Stimulated activated naive CD8-positive, alpha-beta T cell treated with anti-CD3 and anti-CD28 coated beads, Interleukin-15, amount 100 ng/mL, for 72 hours (primary cell): ENCODE measurements at regions not wholly inside any gene's neighbourhood (a gene's known extent, or its start where the extent isn't known, plus 50 kb on each side); places are given as distances from the start of the nearest gene placed in this dataset.

Source experiments
- ATAC-seq: fragments of 150-1000 bp; cut with Tn5 transposase; 2 replicates; pipeline ENCODE4 v1.10.0; 2021; ENCODE audit warnings: mild to moderate bottlenecking, moderate library complexity
- DNase-seq, 2 donors: peaks; one replicate each; pipeline ENCODE4 v3.0.0; 2021 to 2022
- H3K27ac Mint-ChIP-seq, 2 donors: one replicate each; pipeline ENCODE4 v1.8.0; 2022; ENCODE audit warnings: mild to moderate bottlenecking in 2 of 2, mixed read lengths in 2 of 2, moderate library complexity in 2 of 2
- H3K27me3 Mint-ChIP-seq: one replicate; pipeline ENCODE4 v1.8.0; 2022; ENCODE audit warnings: mixed read lengths
- H3K4me1 Mint-ChIP-seq: one replicate; pipeline ENCODE4 v1.8.0; 2022; ENCODE audit warnings: mild to moderate bottlenecking, mixed read lengths
- H3K4me3 Mint-ChIP-seq, 2 donors: one replicate each; pipeline ENCODE4 v1.8.0; 2022; ENCODE audit warnings: mild to moderate bottlenecking in 2 of 2, mixed read lengths in 2 of 2, moderate library complexity in 1 of 2
- H3K9me3 Mint-ChIP-seq, 2 donors: one replicate each; pipeline ENCODE4 v1.8.0; 2022; ENCODE audit warnings: mixed read lengths in 2 of 2

DNA sequence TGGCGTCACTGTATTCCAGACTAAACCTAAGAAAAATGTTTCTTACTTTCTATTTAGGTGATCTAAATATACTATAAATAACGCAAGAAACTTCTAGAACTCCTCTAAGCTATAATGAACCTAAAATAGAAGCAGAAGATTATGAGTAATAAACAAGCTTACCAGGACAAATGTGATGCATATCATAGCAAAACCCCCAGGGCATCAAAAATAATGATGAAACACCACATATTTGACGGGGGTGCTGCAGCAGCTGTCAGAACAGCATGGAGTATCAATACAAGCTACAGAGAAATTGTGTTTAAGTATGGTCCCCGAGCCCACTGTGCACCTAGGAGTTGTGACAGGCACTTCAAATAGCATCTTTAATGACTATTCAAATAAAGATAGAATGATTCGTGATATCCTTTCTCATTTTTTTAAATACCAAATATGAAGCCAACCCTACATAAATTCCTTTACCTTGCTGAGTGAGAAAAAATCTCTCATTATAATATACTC is 337.3 kb downstream of the CENPC start:
- ATAC-seq (no peak), DNase-seq (no peak)
- H3K9me3 Mint-ChIP-seq, result peaks cover 0 to 5% of the 10 kb centered on the region in 2 donors
- H3K27me3 Mint-ChIP-seq, result no peaks in the 10 kb centered on the region
- no peak overlapping the region for H3K27ac Mint-ChIP-seq
- H3K4me1 Mint-ChIP-seq, result no peaks in the 10 kb centered on the region
- no peak overlapping the region for H3K4me3 Mint-ChIP-seq

DNA sequence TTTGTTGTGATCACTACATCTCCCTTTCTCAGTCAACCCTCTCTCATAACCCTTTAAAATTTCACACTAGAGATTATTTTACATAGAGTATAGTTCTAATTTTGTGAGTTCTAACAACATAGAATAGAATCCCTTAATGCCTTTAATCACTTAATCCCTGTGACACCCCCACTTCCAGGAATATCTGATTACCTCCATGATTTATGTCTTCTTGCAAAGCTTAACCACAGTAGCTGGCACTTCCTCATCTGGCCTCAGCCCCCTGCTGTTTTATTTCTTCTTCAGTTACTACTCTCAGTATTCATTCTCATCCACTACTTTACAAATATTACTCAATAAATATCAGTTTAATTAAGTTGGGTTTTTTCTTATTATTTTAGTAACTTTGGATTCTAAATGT is 340.9 kb downstream of the CENPC start:
- Mint-ChIP-seq H3K4me3 (no peak overlapping the region), H3K27me3 (no peaks in the 10 kb centered on the region), H3K9me3 (peaks cover 0 to 4% of the 10 kb centered on the region in 2 donors), H3K4me1 (no peaks in the 10 kb centered on the region), H3K27ac (no peak overlapping the region)
- ATAC-seq (no peak), DNase-seq (no peak)

DNA sequence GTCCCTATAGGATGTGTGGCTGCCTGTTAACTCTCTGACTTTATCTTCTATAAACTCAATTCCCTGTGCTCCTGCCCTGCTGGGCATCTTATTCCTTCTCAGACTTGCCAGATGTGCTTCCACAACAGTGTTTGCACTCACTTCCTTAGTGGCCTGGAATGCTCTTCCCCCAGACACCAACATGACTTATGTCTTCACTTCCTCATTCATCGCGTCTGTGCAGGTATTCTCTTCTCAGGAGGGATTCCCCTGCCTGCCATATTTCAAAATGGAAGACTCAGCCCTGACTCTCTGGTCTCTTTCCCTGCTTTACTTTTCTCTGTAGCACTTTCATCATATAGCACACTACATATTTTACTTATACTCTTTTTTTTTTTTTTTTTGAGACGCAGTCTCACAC is 344.0 kb downstream of the CENPC start:
- no peaks in the 10 kb centered on the region for H3K4me1 Mint-ChIP-seq
- H3K4me3 Mint-ChIP-seq, result no peak overlapping the region
- H3K27me3 Mint-ChIP-seq, result no peaks in the 10 kb centered on the region
- DNase-seq (no peak), ATAC-seq (no peak)
- H3K27ac Mint-ChIP-seq, result no peak overlapping the region
- H3K9me3 Mint-ChIP-seq, result peaks cover 0 to 4% of the 10 kb centered on the region in 2 donors

DNA sequence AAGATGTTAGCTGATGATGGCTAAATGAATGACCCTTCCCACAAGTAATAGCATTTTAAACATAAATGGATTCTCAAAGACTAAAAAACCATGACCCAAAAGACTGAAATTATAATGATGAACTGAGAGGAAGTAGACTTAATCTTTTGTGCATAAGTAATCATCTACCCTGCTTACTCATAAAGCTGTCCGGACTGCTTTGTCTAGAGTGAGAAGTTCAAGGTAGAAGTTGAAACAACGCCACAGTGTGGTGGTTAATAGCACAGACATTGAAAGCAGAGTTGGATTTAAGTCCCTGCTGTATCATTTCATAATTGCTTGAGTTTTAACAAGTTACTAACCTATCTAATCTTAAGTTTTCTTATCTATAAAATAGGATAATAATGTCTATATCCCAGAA is 346.6 kb downstream of the CENPC start:
- DNase-seq, result no peak
- Mint-ChIP-seq H3K27ac (no peak overlapping the region), H3K27me3 (no peaks in the 10 kb centered on the region), H3K9me3 (peaks cover 0 to 4% of the 10 kb centered on the region in 2 donors), H3K4me1 (no peaks in the 10 kb centered on the region), H3K4me3 (no peak overlapping the region)
- no peak for ATAC-seq

DNA sequence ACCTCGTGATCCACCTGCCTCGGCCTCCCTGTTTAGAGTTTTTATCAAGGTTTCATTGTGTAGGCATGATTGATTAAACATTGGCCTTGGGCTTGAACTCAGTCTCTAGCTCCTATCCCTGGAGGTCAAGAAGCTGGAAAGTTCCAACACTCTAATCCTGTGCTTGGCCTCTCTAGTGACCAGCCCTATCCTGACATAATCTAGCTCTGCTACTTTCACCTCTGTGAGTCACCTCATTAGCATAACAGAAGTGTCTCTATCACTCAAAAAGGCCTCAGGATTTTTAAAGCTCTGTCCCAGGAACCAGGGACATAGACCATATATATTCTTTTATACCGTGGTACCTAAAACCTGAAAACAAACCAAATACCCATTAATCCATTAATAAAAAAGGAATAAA is 377.5 kb downstream of the CENPC start:
- no peaks in the 10 kb centered on the region for H3K27me3 Mint-ChIP-seq
- no peaks in the 10 kb centered on the region for H3K4me1 Mint-ChIP-seq
- DNase-seq (no peak), ATAC-seq (no peak)
- H3K4me3 Mint-ChIP-seq, result no peak overlapping the region
- H3K27ac Mint-ChIP-seq, result no peak overlapping the region
- peaks cover 5 to 20% of the 10 kb centered on the region in 2 donors for H3K9me3 Mint-ChIP-seq

DNA sequence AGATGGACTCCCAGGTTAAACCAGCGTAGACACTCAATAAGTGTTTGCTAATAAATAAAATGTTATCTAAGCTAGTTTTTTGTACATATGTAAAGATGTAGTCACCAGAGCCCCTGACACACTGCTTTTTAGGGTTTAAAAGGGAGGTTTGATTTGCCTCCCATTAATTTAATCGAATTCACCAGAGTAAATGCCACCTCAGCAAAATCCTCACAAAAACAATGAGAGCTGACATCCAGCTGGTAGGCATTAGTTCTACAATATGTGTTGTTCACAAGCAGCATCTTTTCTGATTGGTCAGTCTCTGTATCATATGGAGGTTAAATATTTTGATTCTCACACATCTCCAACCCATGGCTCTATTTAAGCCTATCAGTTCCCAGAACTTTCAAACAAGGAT is 382.6 kb downstream of the CENPC start:
- DNase-seq (no peak), ATAC-seq (no peak)
- no peak overlapping the region for H3K27ac Mint-ChIP-seq
- H3K4me3 Mint-ChIP-seq, result no peak overlapping the region
- no peaks in the 10 kb centered on the region for H3K27me3 Mint-ChIP-seq
- peaks cover 0 to 7% of the 10 kb centered on the region in 2 donors for H3K9me3 Mint-ChIP-seq
- H3K4me1 Mint-ChIP-seq, result no peaks in the 10 kb centered on the region

DNA sequence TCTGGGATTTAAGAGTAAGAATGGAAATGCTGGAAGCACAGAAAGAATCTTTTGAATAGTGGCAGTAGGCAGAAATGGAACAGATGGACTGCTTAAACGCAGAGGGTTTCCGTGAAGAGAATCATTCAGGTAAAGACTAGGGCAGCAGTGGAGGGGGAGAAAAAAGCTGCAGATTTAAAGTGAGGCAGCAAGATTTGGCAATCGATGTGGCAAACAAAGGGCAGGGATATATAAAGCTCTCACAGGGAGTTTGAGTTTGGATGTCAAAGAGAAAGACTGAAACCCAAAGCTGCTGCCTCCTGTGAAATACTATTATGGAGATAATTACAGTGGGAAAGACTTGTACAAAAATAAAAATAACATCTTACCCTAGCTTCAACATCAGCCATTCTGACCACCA is 384.0 kb downstream of the CENPC start:
- Mint-ChIP-seq H3K9me3 (peaks cover 0 to 7% of the 10 kb centered on the region in 2 donors), H3K27ac (no peak overlapping the region)
- ATAC-seq, result no peak

DNA sequence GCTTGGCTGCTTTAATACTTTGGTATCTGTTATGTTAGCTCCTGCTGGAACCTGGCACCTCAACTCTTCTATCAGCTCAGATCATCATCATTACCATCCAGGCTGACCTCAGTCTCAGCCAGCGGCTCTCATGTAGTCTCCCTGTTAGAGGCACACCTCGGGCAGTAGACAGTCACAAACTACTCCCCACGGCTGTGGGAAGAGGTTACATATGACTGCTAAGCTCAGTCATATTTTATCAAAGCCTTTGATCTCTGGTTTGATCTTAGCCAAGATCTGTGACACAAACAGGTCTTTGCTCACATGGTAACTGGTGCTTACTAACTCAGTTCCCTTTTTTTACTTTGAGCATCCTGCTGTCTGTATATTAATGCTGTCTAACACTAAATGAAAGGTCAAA is 384.9 kb downstream of the CENPC start:
- no peak overlapping the region for H3K4me3 Mint-ChIP-seq
- no peaks in the 10 kb centered on the region for H3K27me3 Mint-ChIP-seq
- H3K4me1 Mint-ChIP-seq, result no peaks in the 10 kb centered on the region
- H3K9me3 Mint-ChIP-seq, result peaks cover 0 to 7% of the 10 kb centered on the region in 2 donors
- no peak overlapping the region for H3K27ac Mint-ChIP-seq
- DNase-seq (no peak), ATAC-seq (no peak)

More for the DNA sequence above, 384.0 kb downstream of the CENPC start:
- Mint-ChIP-seq H3K27me3 (no peaks in the 10 kb centered on the region), H3K4me1 (no peaks in the 10 kb centered on the region), H3K4me3 (no peak overlapping the region)
- no peak for DNase-seq

DNA sequence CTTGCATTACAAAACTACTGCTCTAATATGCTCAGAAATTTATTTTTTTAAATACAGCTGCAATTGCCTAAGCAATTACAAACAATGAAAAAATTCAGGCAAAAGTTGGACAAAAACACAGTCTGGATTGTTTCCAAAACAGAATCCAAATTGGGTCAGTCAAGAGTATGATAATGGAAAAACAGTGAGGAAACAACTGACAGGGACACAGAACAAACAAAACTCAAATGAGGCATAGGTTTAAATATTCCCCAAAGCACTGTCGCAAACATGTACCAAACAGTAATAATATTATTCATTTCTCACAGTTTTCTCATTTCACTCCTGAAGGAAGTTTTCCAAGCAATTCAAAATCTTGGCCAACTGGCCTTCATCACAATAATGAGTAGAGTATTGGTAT is 386.6 kb downstream of the CENPC start:
- no peaks in the 10 kb centered on the region for H3K4me1 Mint-ChIP-seq
- DNase-seq, result no peak
- no peak overlapping the region for H3K27ac Mint-ChIP-seq
- ATAC-seq, result no peak
- H3K9me3 Mint-ChIP-seq, result no peaks in the 10 kb centered on the region
- no peaks in the 10 kb centered on the region for H3K27me3 Mint-ChIP-seq
- H3K4me3 Mint-ChIP-seq, result no peak overlapping the region

DNA sequence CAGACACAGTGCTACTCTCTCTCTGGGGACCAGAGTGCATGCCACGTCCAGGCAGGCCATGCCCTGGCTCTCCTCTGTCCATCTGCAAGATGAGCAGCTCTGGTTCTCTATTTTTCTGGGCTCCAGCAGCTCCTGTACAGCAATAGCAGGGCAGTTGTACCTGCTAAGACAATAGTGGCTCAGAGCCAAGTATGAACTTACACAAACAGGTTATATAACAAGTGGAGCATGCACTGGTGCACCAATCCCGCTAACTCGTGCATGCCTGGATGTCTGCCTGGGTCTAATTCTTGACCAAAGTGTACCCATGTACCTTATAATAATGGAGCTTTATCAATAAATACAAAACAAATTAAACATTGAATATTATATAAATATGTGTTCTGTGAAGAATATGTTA is 392.3 kb downstream of the CENPC start:
- ATAC-seq (no peak), DNase-seq (no peak)
- H3K27me3 Mint-ChIP-seq, result no peaks in the 10 kb centered on the region
- no peak overlapping the region for H3K4me3 Mint-ChIP-seq
- H3K9me3 Mint-ChIP-seq, result no peaks in the 10 kb centered on the region
- no peak overlapping the region for H3K27ac Mint-ChIP-seq
- no peaks in the 10 kb centered on the region for H3K4me1 Mint-ChIP-seq

DNA sequence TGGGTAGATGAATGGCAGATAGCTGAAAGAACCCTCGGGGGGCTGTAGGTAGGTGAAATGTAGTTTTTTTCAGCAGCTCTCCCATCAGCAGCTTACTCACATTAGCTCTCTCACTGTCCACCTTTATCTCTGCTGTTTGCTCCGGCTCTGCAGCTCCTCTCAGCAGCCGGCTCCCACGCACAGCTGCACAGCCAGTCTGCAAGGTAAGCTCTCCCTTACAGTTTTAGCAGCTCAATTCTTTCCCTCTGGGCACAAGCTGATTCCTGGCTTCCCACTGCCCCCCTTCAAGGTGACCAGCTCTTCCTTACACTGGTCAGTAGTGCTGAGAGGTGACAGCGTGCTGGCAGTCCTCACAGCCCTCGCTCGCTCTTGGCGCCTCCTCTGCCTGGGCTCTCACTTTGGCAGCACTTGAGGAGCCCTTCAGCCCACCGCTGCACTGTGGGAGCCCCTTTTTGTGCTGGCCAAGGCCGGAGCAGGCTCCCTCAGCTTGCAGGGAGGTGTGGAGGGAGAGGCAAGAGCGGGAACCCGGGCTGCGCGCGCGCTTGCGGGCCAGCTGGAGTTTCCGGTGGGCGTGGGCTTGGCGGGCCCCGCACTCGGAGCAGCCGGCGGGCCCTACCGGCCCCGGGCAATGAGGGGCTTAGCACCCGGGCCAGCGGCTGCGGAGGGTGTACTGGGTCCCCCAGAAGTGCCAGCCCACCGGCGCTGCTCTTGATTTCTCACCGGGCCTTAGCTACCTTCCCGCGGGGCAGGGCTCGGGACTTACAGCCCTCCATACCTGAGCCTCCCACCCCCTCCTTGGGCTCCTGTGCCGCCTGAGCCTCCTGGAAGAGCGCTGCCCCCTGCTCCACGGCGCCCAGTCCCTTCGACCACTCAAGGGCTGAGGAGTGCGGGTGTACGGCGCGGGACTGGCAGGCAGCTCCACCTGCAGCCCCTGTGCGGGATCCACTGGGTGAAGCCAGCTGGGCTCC is 393.6 kb downstream of the CENPC start:
- Mint-ChIP-seq H3K4me1 (no peaks in the 10 kb centered on the region), H3K9me3 (no peaks in the 10 kb centered on the region), H3K27me3 (no peaks in the 10 kb centered on the region), H3K4me3 (no peak overlapping the region), H3K27ac (no peak overlapping the region)
- ATAC-seq (no peak), DNase-seq (no peak)

DNA sequence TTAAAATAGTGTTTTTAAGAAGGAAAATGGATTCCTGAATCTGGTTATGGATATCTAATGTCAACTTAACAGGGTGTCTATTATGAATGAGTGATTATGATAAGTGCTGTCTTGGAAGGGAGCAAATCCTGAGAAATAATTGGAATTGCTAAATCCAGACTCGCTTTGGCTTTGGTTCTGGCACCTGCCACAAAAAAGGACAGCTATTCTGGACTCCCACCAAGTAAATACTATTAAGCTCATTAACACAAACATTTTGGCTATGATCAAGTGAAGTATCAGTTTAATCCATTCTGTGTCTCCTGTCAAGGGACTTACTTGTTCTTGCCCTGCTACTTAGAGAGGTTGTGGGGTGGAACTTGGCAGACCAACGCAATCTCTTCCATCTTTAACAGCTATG is 403.7 kb downstream of the CENPC start:
- no peak for ATAC-seq
- Mint-ChIP-seq H3K9me3 (peaks cover 0 to 5% of the 10 kb centered on the region in 2 donors), H3K27me3 (no peaks in the 10 kb centered on the region), H3K4me1 (no peaks in the 10 kb centered on the region), H3K27ac (no peak overlapping the region), H3K4me3 (no peak overlapping the region)
- no peak for DNase-seq

DNA sequence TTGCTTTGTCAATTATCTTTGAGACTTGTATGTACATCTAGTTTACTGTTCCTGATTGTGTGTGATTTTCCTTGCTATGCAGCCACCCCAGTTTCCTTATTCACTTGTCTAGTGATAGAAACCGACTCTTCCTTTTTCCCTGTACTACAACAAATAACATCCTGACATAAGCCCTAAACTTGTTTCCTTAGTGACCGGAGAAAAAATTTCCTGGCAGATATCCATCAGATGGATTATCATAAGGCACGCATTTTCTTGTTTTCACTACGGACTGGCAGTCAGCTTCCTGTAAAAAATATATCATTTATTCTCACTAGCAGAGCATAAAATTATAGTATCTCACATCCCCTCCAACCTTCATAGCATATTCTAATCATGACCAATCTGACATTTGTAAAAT is 410.7 kb downstream of the CENPC start:
- Mint-ChIP-seq H3K27ac (no peak overlapping the region), H3K27me3 (no peaks in the 10 kb centered on the region), H3K4me1 (peaks cover 5% of the 10 kb centered on the region), H3K9me3 (peaks cover 4 to 5% of the 10 kb centered on the region in 2 donors), H3K4me3 (no peak overlapping the region)
- DNase-seq (no peak), ATAC-seq (no peak)

DNA sequence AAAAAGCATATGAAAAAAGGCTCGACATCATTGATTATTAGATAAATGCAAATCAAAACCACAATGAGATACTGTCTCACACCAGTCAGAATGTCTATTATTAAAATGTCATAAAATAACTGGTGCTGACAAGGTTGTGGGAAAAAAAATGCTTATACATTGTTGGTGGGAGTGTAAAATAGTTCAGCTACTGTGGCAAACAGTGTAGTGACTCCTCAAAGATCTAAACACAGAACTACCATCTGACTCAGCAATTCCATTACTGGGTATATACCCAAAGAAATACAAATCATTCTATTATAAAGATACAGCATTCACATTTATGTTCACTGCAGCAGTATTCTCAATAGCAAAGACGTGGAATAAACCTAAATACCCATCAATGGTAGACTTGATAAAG is 412.1 kb downstream of the CENPC start:
- DNase-seq (no peak), ATAC-seq (no peak)
- H3K9me3 Mint-ChIP-seq, result peaks cover 4 to 5% of the 10 kb centered on the region in 2 donors
- H3K4me3 Mint-ChIP-seq, result no peak overlapping the region
- no peaks in the 10 kb centered on the region for H3K27me3 Mint-ChIP-seq
- no peak overlapping the region for H3K27ac Mint-ChIP-seq
- H3K4me1 Mint-ChIP-seq, result peaks cover 5% of the 10 kb centered on the region

DNA sequence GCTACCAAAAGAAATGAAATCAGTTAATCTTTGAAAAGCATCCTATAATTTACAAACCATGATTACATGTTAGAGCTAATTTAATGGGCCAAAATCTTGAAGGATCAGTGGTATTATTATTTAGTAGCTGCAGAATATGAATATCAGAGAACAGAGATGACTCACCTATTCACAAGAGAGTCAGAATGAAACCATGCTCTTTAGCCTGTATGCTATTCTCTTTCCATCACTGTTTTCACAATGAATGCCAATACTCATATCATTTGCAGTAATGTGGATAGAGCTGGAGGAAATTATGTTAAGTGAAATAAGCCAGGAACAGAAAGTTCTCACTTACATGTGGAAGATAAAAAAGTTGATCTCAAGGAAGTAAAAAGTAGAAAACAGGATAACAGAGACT is 414.1 kb downstream of the CENPC start:
- Mint-ChIP-seq H3K4me1 (peaks cover 5% of the 10 kb centered on the region), H3K9me3 (peaks cover 4 to 5% of the 10 kb centered on the region in 2 donors), H3K4me3 (no peak overlapping the region), H3K27ac (peak overlapping the region in 1 of 2 donors; percentile 9), H3K27me3 (no peaks in the 10 kb centered on the region)
- DNase-seq (no peak), ATAC-seq (peak; percentile 65)

DNA sequence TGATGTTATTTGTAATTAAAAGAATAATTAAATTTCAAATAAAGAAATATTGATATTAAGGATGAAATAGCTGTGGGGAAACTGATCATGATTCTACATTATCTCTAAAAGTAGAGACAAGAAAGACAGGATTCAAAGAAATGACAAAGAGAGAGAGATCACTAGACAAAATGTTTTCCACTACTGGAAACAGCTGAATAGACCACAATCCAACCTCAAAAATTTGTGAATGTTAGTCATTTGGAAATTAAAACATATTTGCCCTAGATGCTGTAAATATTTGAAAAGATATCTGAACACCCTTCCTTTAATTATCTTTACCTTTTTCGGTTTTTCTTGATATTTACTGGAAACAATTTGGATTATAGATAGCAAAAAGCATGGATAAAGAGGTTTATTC is 414.9 kb downstream of the CENPC start:
- H3K27ac Mint-ChIP-seq, result no peak overlapping the region
- no peak overlapping the region for H3K4me3 Mint-ChIP-seq
- H3K9me3 Mint-ChIP-seq, result peaks cover 4 to 5% of the 10 kb centered on the region in 2 donors
- ATAC-seq (no peak), DNase-seq (no peak)
- H3K27me3 Mint-ChIP-seq, result no peaks in the 10 kb centered on the region
- peaks cover 5% of the 10 kb centered on the region for H3K4me1 Mint-ChIP-seq
